HCT116 (cell line): ENCODE measurements at regions not wholly inside any gene's neighbourhood (a gene's known extent, or its start where the extent isn't known, plus 50 kb on each side); places are given as distances from the start of the nearest gene placed in this dataset.

Source experiments
- ATAC-seq: fragments of 200-7000 bp; cut with Tn5 transposase; 2 replicates; pipeline ENCODE4 v1.9.1; 2020; ENCODE audit warnings: mild to moderate bottlenecking, moderate library complexity
- BruUV-seq: library from RNA; stranded (reverse); fragments of 400-500 nt; replicated peaks from 2 replicates; lab custom pipeline; 2021; lab: Mats Ljungman, UMichigan
- CTCF ChIA-PET: fragments of 300-600 bp; sonication (Branson Sonifier 250); formaldehyde crosslinking; loops from one replicate; lab custom pipeline; 2021; ENCODE audit warnings: antibody characterized with exemption; lab: Charles Lee
- POLR2A ChIA-PET: fragments of 300-600, 350-600 bp; sonication (Branson Sonifier 250); formaldehyde crosslinking; loops from one replicate; lab custom pipeline; 2021; ENCODE audit warnings: antibody characterized with exemption; lab: Charles Lee
- RAD21 ChIA-PET, 2 experiments: fragments of 300-600 bp; sonication (Branson Sonifier 250); formaldehyde crosslinking; loops; one replicate each; lab custom pipeline; 2023; ENCODE audit warnings: low total read pairs in 2 of 2; ENCODE audit not compliant: uncharacterized antibody in 2 of 2, unreplicated experiment in 2 of 2, low non-redundant PET in 1 of 2; lab: Charles Lee
- DNase-seq: peaks from one replicate; pipeline ENCODE4 v3.0.0-alpha.2; 2010; ENCODE audit warnings: low read depth, low spot score
- H2AFZ ChIP-seq: fragments of 200-600 bp; shearing (Covaris generic), sonication (generic); 2 replicates; pipeline ENCODE4 v1.6.1; 2017; ENCODE audit warnings: low read depth, mixed run types, mixed read lengths, antibody characterized with exemption, low read length; ENCODE audit not compliant: poor library complexity, severe bottlenecking
- H3K27ac ChIP-seq: 2 replicates; pipeline ENCODE4 v1.5.1; 2012; ENCODE audit warnings: low read depth, low read length
- H3K27me3 ChIP-seq: fragments of 200-600 bp; sonication (generic); 2 replicates; pipeline ENCODE4 v1.6.1; 2016; ENCODE audit warnings: mixed run types, low read length, mixed read lengths; ENCODE audit not compliant: insufficient read depth
- H3K36me3 ChIP-seq, 2 experiments: fragments of 200-500 bp in 1 of 2; fragments of 200-600 bp in 1 of 2; sonication (Bioruptor generic) in 1 of 2; sonication (generic) in 1 of 2; 2 replicates each; pipeline versions ENCODE4 v1.5.1 to v1.6.1; 2014 to 2016; ENCODE audit warnings: low read length in 2 of 2, inconsistent platforms in 1 of 2, mixed read lengths in 1 of 2, mixed run types in 1 of 2; ENCODE audit not compliant: insufficient read depth in 2 of 2, control insufficient read depth in 1 of 2
- H3K4me1 ChIP-seq, 2 experiments: fragments of 200-600 bp in 1 of 2; sonication (generic) in 1 of 2; 2 replicates each; pipeline versions ENCODE4 v1.5.1 to v1.6.1; 2012 to 2017; ENCODE audit warnings: low read length in 2 of 2, inconsistent platforms in 1 of 2, mild to moderate bottlenecking in 1 of 2, mixed read lengths in 1 of 2, mixed run types in 1 of 2, moderate library complexity in 1 of 2; ENCODE audit not compliant: insufficient read depth in 2 of 2, control insufficient read depth in 1 of 2
- H3K4me2 ChIP-seq: fragments of 200-600 bp; sonication (generic); 2 replicates; pipeline ENCODE4 v1.6.1; 2017; ENCODE audit warnings: mixed run types, low read length, mixed read lengths
- H3K4me3 ChIP-seq, 2 experiments: fragments of 200-600 bp in 1 of 2; sonication (generic) in 1 of 2; replicated peaks in 1 of 2; 2 replicates each; pipeline ENCODE4 v1.5.1; 2011 to 2016; ENCODE audit warnings: low read length in 2 of 2, control low read depth in 1 of 2, low read depth in 1 of 2, mild to moderate bottlenecking in 1 of 2, mixed read lengths in 1 of 2, mixed run types in 1 of 2
- H3K79me2 ChIP-seq: fragments of 200-600 bp; sonication (generic); 2 replicates; pipeline ENCODE4 v1.6.1; 2017; ENCODE audit warnings: mild to moderate bottlenecking, mixed run types, low read length, moderate library complexity, mixed read lengths; ENCODE audit not compliant: insufficient read depth
- H3K9ac ChIP-seq: fragments of 200-600 bp; sonication (generic); 2 replicates; pipeline ENCODE4 v1.6.1; 2016; ENCODE audit warnings: low read length, mixed read lengths
- H3K9me2 ChIP-seq: fragments of 200-600 bp; sonication (generic), shearing (Covaris generic); 2 replicates; pipeline ENCODE4 v1.6.1; 2017; ENCODE audit warnings: mixed run types, mild to moderate bottlenecking, moderate library complexity; ENCODE audit not compliant: insufficient read depth
- H3K9me3 ChIP-seq, 2 experiments: fragments of 200-500 bp in 1 of 2; fragments of 200-600 bp in 1 of 2; sonication (Bioruptor generic) in 1 of 2; sonication (generic) in 1 of 2; 2 replicates each; pipeline ENCODE4 v1.6.1; 2014 to 2017; ENCODE audit warnings: low read length in 2 of 2, mixed read lengths in 2 of 2, inconsistent platforms in 1 of 2, low read depth in 1 of 2, mild to moderate bottlenecking in 1 of 2, mixed run types in 1 of 2, moderate library complexity in 1 of 2; ENCODE audit not compliant: control insufficient read depth in 1 of 2, insufficient read depth in 1 of 2
- H4K20me1 ChIP-seq: fragments of 200-600 bp; sonication (generic), shearing (Covaris generic); 2 replicates; pipeline ENCODE4 v1.6.1; 2017; ENCODE audit warnings: mixed run types, mild to moderate bottlenecking, moderate library complexity; ENCODE audit not compliant: insufficient read depth
- ELF1 ChIP-seq: IDR thresholded peaks from 2 replicates; pipeline ENCODE4 v1.6.1; 2012; ENCODE audit warnings: low read depth, borderline replicate concordance
- EZH2phosphoT487 ChIP-seq: fragments of 200-600 bp; IDR thresholded peaks from 2 replicates; pipeline ENCODE4 v1.6.1; 2018; ENCODE audit warnings: antibody characterized with exemption, borderline replicate concordance
- FOSL1 ChIP-seq: IDR thresholded peaks from 2 replicates; pipeline ENCODE4 v1.6.1; 2012; ENCODE audit warnings: low read depth
- JUND ChIP-seq: IDR thresholded peaks from 2 replicates; pipeline ENCODE4 v1.6.1; 2012
- POLR2A ChIP-seq: IDR thresholded peaks from 2 replicates; pipeline ENCODE4 v1.7.0; 2011; ENCODE audit warnings: borderline replicate concordance; ENCODE audit not compliant: insufficient read depth, insufficient read length; ENCODE audit errors: extremely low read depth
- POLR2AphosphoS5 ChIP-seq: IDR thresholded peaks from 2 replicates; pipeline ENCODE4 v1.6.1; 2011; ENCODE audit warnings: mild to moderate bottlenecking, low read depth, low read length, moderate library complexity
- RAD21 ChIP-seq: IDR thresholded peaks from 2 replicates; pipeline ENCODE4 v1.6.1; 2012; ENCODE audit warnings: low read depth, mild to moderate bottlenecking
- SRF ChIP-seq: IDR thresholded peaks from 2 replicates; pipeline ENCODE4 v1.6.1; 2012; ENCODE audit warnings: low read depth
- TCF7L2 ChIP-seq: IDR thresholded peaks from 2 replicates; pipeline ENCODE4 v1.7.0; 2011; ENCODE audit warnings: borderline replicate concordance, inconsistent platforms; ENCODE audit not compliant: insufficient read depth, insufficient read length; ENCODE audit errors: extremely low read depth
- ZFX ChIP-seq: fragments of 450-650 bp; IDR thresholded peaks from 2 replicates; pipeline ENCODE4 v1.6.1; 2017
- ZNF274 ChIP-seq: fragments of 200-500 bp; sonication (Bioruptor generic); IDR thresholded peaks from 2 replicates; pipeline ENCODE4 v1.6.1; 2014; ENCODE audit warnings: mild to moderate bottlenecking, low read depth, low read length, inconsistent platforms
- intact Hi-C: fragments of 100-400 bp; cut with micrococcal nuclease; formaldehyde crosslinking; loops from 2 replicates; pipeline ENCODE4 v1.10.0; 2022
- TF ChIP-seq, protein P1 (sequence below): IDR thresholded peaks from 2 replicates; pipeline ENCODE4 v1.6.1; 2012
- TF ChIP-seq, protein P2 (sequence below): IDR thresholded peaks from 2 replicates; pipeline ENCODE4 v1.6.1; 2012
- TF ChIP-seq, protein P3 (sequence below): IDR thresholded peaks from 2 replicates; pipeline ENCODE4 v1.6.1; 2012; ENCODE audit warnings: low read depth
- TF ChIP-seq, protein P4 (sequence below): IDR thresholded peaks from 2 replicates; pipeline ENCODE4 v1.6.1; 2011; ENCODE audit warnings: mild to moderate bottlenecking, low read length, moderate library complexity; ENCODE audit not compliant: insufficient replicate concordance; ENCODE audit errors: extremely low read depth
- TF ChIP-seq, protein P5 (sequence below), 3 experiments: fragments of 200-600 bp in 1 of 3; sonication (generic) in 1 of 3; IDR thresholded peaks in 2 of 3; conservative IDR thresholded peaks in 1 of 3; 2 replicates each; pipeline ENCODE4 v1.5.1; 2012 to 2017; ENCODE audit warnings: low read depth in 2 of 3, low read length in 2 of 3, antibody characterized with exemption in 1 of 3, borderline replicate concordance in 1 of 3, control low read depth in 1 of 3, mild to moderate bottlenecking in 1 of 3, mixed read lengths in 1 of 3, mixed run types in 1 of 3, moderate library complexity in 1 of 3; ENCODE audit not compliant: insufficient read depth in 1 of 3

DNA sequence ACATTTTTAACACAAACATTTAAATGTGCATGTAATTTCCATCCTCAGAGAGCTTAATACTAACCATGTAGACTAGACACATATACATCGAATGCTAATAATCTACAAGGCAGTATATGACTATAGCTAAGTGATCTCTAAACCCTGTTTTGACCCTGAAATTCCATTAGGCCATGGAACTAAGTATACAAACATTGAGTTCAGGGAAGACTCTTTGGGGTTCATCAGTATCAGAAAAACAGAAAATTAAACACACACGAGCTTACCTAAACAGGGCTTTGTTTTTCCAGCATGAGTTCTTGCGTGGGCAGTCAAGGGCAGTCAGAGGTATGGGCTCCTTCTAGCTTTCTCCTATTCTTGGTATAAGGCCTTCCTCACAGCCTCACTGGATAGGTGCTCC lies 106.0 kb upstream of the COPS8 start:
- Histone ChIP-seq H3K9me2 (no peaks in the 10 kb centered on the region), H3K4me2 (no peak overlapping the region), H3K4me1 (no peaks in the 10 kb centered on the region), H3K9ac (no peak overlapping the region), H2AFZ (no peak overlapping the region), H3K79me2 (no peaks in the 10 kb centered on the region), H3K9me3 (no peaks in the 10 kb centered on the region; a peak in 1 of 4 replicates), H3K36me3 (no peaks in the 10 kb centered on the region), H3K4me3 (no peak overlapping the region), H4K20me1 (no peaks in the 10 kb centered on the region), H3K27me3 (peaks cover 57% of the 10 kb centered on the region), H3K27ac (no peak overlapping the region)
- TF ChIP-seq POLR2A (no peak), FOSL1 (no peak), POLR2AphosphoS5 (no peak), ELF1 (no peak), ZNF274 (no peak), EZH2phosphoT487 (no peak), RAD21 (no peak), ZFX (no peak), TCF7L2 (no peak), JUND (no peak), SRF (no peak)
- TF ChIP-seq, protein P1, sequence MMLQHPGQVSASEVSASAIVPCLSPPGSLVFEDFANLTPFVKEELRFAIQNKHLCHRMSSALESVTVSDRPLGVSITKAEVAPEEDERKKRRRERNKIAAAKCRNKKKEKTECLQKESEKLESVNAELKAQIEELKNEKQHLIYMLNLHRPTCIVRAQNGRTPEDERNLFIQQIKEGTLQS, result no peak
- TF ChIP-seq, protein P2, sequence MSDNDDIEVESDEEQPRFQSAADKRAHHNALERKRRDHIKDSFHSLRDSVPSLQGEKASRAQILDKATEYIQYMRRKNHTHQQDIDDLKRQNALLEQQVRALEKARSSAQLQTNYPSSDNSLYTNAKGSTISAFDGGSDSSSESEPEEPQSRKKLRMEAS, result no peak
- TF ChIP-seq, protein P3, sequence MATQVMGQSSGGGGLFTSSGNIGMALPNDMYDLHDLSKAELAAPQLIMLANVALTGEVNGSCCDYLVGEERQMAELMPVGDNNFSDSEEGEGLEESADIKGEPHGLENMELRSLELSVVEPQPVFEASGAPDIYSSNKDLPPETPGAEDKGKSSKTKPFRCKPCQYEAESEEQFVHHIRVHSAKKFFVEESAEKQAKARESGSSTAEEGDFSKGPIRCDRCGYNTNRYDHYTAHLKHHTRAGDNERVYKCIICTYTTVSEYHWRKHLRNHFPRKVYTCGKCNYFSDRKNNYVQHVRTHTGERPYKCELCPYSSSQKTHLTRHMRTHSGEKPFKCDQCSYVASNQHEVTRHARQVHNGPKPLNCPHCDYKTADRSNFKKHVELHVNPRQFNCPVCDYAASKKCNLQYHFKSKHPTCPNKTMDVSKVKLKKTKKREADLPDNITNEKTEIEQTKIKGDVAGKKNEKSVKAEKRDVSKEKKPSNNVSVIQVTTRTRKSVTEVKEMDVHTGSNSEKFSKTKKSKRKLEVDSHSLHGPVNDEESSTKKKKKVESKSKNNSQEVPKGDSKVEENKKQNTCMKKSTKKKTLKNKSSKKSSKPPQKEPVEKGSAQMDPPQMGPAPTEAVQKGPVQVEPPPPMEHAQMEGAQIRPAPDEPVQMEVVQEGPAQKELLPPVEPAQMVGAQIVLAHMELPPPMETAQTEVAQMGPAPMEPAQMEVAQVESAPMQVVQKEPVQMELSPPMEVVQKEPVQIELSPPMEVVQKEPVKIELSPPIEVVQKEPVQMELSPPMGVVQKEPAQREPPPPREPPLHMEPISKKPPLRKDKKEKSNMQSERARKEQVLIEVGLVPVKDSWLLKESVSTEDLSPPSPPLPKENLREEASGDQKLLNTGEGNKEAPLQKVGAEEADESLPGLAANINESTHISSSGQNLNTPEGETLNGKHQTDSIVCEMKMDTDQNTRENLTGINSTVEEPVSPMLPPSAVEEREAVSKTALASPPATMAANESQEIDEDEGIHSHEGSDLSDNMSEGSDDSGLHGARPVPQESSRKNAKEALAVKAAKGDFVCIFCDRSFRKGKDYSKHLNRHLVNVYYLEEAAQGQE, result no peak
- TF ChIP-seq, protein P4, sequence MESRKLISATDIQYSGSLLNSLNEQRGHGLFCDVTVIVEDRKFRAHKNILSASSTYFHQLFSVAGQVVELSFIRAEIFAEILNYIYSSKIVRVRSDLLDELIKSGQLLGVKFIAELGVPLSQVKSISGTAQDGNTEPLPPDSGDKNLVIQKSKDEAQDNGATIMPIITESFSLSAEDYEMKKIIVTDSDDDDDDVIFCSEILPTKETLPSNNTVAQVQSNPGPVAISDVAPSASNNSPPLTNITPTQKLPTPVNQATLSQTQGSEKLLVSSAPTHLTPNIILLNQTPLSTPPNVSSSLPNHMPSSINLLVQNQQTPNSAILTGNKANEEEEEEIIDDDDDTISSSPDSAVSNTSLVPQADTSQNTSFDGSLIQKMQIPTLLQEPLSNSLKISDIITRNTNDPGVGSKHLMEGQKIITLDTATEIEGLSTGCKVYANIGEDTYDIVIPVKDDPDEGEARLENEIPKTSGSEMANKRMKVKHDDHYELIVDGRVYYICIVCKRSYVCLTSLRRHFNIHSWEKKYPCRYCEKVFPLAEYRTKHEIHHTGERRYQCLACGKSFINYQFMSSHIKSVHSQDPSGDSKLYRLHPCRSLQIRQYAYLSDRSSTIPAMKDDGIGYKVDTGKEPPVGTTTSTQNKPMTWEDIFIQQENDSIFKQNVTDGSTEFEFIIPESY, result no peak
- TF ChIP-seq, protein P5, sequence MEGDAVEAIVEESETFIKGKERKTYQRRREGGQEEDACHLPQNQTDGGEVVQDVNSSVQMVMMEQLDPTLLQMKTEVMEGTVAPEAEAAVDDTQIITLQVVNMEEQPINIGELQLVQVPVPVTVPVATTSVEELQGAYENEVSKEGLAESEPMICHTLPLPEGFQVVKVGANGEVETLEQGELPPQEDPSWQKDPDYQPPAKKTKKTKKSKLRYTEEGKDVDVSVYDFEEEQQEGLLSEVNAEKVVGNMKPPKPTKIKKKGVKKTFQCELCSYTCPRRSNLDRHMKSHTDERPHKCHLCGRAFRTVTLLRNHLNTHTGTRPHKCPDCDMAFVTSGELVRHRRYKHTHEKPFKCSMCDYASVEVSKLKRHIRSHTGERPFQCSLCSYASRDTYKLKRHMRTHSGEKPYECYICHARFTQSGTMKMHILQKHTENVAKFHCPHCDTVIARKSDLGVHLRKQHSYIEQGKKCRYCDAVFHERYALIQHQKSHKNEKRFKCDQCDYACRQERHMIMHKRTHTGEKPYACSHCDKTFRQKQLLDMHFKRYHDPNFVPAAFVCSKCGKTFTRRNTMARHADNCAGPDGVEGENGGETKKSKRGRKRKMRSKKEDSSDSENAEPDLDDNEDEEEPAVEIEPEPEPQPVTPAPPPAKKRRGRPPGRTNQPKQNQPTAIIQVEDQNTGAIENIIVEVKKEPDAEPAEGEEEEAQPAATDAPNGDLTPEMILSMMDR (IDR thresholded peaks at IDR 0.05 in 2 of 3, conservative IDR thresholded peaks at IDR 0.05 in 1 of 3; ENCODE audit: borderline replicate concordance in 1 of 3, insufficient read depth in 1 of 3, low read depth in 2 of 3, low read length in 2 of 3), result no peak
- ChIA-PET RAD21 (no interaction called here), POLR2A (no interaction called here), CTCF (no interaction called here)
- intact Hi-C loops, result no loop called here
- no TSS peak for BruUV-seq
- DNase-seq (no peak), ATAC-seq (no peak)
